GM23248 (cell line): ENCODE measurements at regions not wholly inside any gene's neighbourhood (a gene's known extent, or its start where the extent isn't known, plus 50 kb on each side); places are given as distances from the start of the nearest gene placed in this dataset.

Experiments
- EZH2 ChIP-seq: fragments of 200-600 bp; sonication (generic); IDR thresholded peaks from 2 replicates; pipeline ENCODE4 v1.6.1; 2018; ENCODE audit warnings: antibody characterized with exemption, mild to moderate bottlenecking; ENCODE audit not compliant: insufficient read depth, poor library complexity, severe bottlenecking
- EZH2phosphoT487 ChIP-seq: fragments of 200-600 bp; sonication (generic); IDR thresholded peaks from 2 replicates; pipeline ENCODE4 v1.6.1; 2018; ENCODE audit warnings: antibody characterized with exemption, moderate library complexity, mild to moderate bottlenecking, low read depth; ENCODE audit not compliant: insufficient read depth

- TF ChIP-seq EZH2, result no peak
- no peak for TF ChIP-seq EZH2phosphoT487
Observed at GRCh38 chr7:52670608-52671225, 364.7 kb upstream of the POM121L12 start.
